ENCODE measurements at regions not wholly inside any gene's neighbourhood (a gene's known extent, or its start where the extent isn't known, plus 50 kb on each side); places are given as distances from the start of the nearest gene placed in this dataset.

- Histone ChIP-seq H3K9me3 (ENCODE audit: low read depth, low read length, poor library complexity, severe bottlenecking) (no peaks in the 10 kb centered on the region), H3K27me3 (replicated peaks; ENCODE audit: insufficient read depth, low read depth, low read length, poor library complexity) (no peaks in the 10 kb centered on the region), H3K4me1 (ENCODE audit: insufficient read depth, low read length, poor library complexity, severe bottlenecking) (no peaks in the 10 kb centered on the region), H3K4me3 (ENCODE audit: low read depth, low read length, poor library complexity, severe bottlenecking) (no peak overlapping the region), H3K27ac (ENCODE audit: low read depth, low read length, poor library complexity, severe bottlenecking) (no peak overlapping the region), H3K36me3 (ENCODE audit: insufficient read depth, low read length, poor library complexity, severe bottlenecking) (no peaks in the 10 kb centered on the region)
- POLR2A ChIA-PET (ENCODE audit: low non-redundant PET), result no interaction called here
- no TSS peak for BruUV-seq (replicated peaks)
- CTCF ChIA-PET, result no interaction called here
- DNase-seq (ENCODE audit: low spot score), result peak; percentile 7
- TF ChIP-seq EZH2 (IDR thresholded peaks at IDR 0.05; ENCODE audit: borderline replicate concordance, low read depth, low read length, poor library complexity, severe bottlenecking) (no peak), CTCF (conservative IDR thresholded peaks at IDR 0.05; ENCODE audit: low read depth, low read length) (no peak)
- intact Hi-C loops (cut with micrococcal nuclease; ENCODE audit: unreplicated experiment), result no loop called here
Observed at GRCh38 chr5:23084815-23085214, 231.7 kb upstream of the CDH12 start.

DNA sequence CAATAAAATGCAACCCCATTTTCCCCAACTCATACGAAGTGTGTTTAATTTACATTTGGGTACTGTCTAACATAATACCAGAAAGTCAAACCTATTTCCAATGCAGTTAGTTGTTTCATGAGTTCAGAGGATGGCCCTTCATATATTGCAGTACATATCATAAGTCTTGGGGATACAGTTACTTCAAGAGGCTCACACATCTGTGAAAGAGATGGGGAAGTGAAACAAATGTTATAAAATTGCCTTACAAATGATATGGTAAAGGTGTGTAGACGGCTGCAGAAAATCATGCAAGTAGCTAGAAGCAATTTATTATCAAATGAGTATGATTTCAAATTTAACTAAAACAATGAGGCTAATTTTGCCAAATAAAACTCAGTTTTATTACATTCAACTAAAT is 219.0 kb upstream of the CDH12 start:
- CTCF ChIA-PET, result no interaction called here

GRCh38 chr5:23071682-23072081 is 218.5 kb upstream of the CDH12 start:
- BruUV-seq (replicated peaks), result no TSS peak
- H3K27me3 ChIP-seq (replicated peaks; ENCODE audit: insufficient read depth, low read depth, low read length, poor library complexity), result no peaks in the 10 kb centered on the region
- CTCF ChIA-PET, result no interaction called here
- no peak for TF ChIP-seq EZH2 (IDR thresholded peaks at IDR 0.05; ENCODE audit: borderline replicate concordance, low read depth, low read length, poor library complexity, severe bottlenecking)
- no peak for TF ChIP-seq CTCF (conservative IDR thresholded peaks at IDR 0.05; ENCODE audit: low read depth, low read length)
- POLR2A ChIA-PET (ENCODE audit: low non-redundant PET), result no interaction called here
- intact Hi-C loops (cut with micrococcal nuclease; ENCODE audit: unreplicated experiment), result no loop called here
- H3K27ac ChIP-seq (ENCODE audit: low read depth, low read length, poor library complexity, severe bottlenecking), result no peak overlapping the region
- no peaks in the 10 kb centered on the region for H3K36me3 ChIP-seq (ENCODE audit: insufficient read depth, low read length, poor library complexity, severe bottlenecking)
- no peaks in the 10 kb centered on the region for H3K4me1 ChIP-seq (ENCODE audit: insufficient read depth, low read length, poor library complexity, severe bottlenecking)
- H3K9me3 ChIP-seq (ENCODE audit: low read depth, low read length, poor library complexity, severe bottlenecking), result no peaks in the 10 kb centered on the region
- DNase-seq (ENCODE audit: low spot score), result no peak
- H3K4me3 ChIP-seq (ENCODE audit: low read depth, low read length, poor library complexity, severe bottlenecking), result no peak overlapping the region

More for the DNA sequence above, 219.0 kb upstream of the CDH12 start:
- H3K4me1 ChIP-seq (ENCODE audit: insufficient read depth, low read length, poor library complexity, severe bottlenecking), result no peaks in the 10 kb centered on the region
- TF ChIP-seq CTCF (conservative IDR thresholded peaks at IDR 0.05; ENCODE audit: low read depth, low read length), result no peak
- TF ChIP-seq EZH2 (IDR thresholded peaks at IDR 0.05; ENCODE audit: borderline replicate concordance, low read depth, low read length, poor library complexity, severe bottlenecking), result no peak
- POLR2A ChIA-PET (ENCODE audit: low non-redundant PET), result no interaction called here
- no TSS peak for BruUV-seq (replicated peaks)
- intact Hi-C loops (cut with micrococcal nuclease; ENCODE audit: unreplicated experiment), result no loop called here
- no peak overlapping the region for H3K27ac ChIP-seq (ENCODE audit: low read depth, low read length, poor library complexity, severe bottlenecking)
- no peak for DNase-seq (ENCODE audit: low spot score)
- no peaks in the 10 kb centered on the region for H3K36me3 ChIP-seq (ENCODE audit: insufficient read depth, low read length, poor library complexity, severe bottlenecking)
- no peaks in the 10 kb centered on the region for H3K27me3 ChIP-seq (replicated peaks; ENCODE audit: insufficient read depth, low read depth, low read length, poor library complexity)
- H3K9me3 ChIP-seq (ENCODE audit: low read depth, low read length, poor library complexity, severe bottlenecking), result no peaks in the 10 kb centered on the region
- H3K4me3 ChIP-seq (ENCODE audit: low read depth, low read length, poor library complexity, severe bottlenecking), result no peak overlapping the region
